ENCODE measurements at regions not wholly inside any gene's neighbourhood (a gene's known extent, or its start where the extent isn't known, plus 50 kb on each side); places are given as distances from the start of the nearest gene placed in this dataset.

DNA sequence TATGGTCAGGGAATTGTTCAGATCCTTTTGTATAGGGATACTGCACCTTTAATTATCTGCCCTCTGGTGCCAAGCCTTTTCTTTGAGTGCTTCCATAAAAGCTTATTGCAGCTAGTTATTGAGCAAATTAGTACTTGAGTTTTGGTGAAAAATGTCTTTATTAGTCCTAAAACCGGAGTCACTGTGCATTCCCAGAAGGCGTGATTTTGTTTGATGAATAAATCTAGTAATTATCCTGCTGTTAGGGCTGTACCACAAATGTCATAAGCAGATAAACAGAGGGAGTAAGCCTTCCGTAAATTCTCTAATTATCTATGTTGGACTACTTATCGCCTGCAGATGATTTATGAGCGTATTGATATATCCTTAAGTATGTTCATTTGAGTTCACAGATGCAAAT, 620.7 kb upstream of the ARRDC3 start:
- H3K27ac ChIP-seq = no peak overlapping the region
- WGBS, 2 donors (ENCODE audit: low coverage in 1 of 2) = 57 to 61% methylated on average over 2 to 5 of the region's 5 CpGs
- no peak overlapping the region for H3K4me3 ChIP-seq
- no peaks in the 10 kb centered on the region for H3K27me3 ChIP-seq
- in situ Hi-C loops (cut with MboI; ENCODE audit: low pct_ligation_motif_present in 1 of 4, low pct_unique_long_range_greater_than_20kb in 1 of 4, low sequenced_read_pairs in 3 of 4) = no loop called here
- no peaks in the 10 kb centered on the region for H3K9me3 ChIP-seq
- TF ChIP-seq EP300 (IDR thresholded peaks at IDR 0.05; ENCODE audit: low read depth) (no peak), POLR2A (IDR thresholded peaks at IDR 0.05) (no peak), POLR2AphosphoS5 (IDR thresholded peaks at IDR 0.05) (no peak)
- TF ChIP-seq, protein P1, sequence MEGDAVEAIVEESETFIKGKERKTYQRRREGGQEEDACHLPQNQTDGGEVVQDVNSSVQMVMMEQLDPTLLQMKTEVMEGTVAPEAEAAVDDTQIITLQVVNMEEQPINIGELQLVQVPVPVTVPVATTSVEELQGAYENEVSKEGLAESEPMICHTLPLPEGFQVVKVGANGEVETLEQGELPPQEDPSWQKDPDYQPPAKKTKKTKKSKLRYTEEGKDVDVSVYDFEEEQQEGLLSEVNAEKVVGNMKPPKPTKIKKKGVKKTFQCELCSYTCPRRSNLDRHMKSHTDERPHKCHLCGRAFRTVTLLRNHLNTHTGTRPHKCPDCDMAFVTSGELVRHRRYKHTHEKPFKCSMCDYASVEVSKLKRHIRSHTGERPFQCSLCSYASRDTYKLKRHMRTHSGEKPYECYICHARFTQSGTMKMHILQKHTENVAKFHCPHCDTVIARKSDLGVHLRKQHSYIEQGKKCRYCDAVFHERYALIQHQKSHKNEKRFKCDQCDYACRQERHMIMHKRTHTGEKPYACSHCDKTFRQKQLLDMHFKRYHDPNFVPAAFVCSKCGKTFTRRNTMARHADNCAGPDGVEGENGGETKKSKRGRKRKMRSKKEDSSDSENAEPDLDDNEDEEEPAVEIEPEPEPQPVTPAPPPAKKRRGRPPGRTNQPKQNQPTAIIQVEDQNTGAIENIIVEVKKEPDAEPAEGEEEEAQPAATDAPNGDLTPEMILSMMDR (IDR thresholded peaks at IDR 0.05) = no peak
- no peaks in the 10 kb centered on the region for H3K4me1 ChIP-seq
- H3K36me3 ChIP-seq = no peaks in the 10 kb centered on the region
- no peak for DNase-seq
- intact Hi-C loops (cut with DNase I; ENCODE audit: low total_unique reads) = no loop called here

DNA sequence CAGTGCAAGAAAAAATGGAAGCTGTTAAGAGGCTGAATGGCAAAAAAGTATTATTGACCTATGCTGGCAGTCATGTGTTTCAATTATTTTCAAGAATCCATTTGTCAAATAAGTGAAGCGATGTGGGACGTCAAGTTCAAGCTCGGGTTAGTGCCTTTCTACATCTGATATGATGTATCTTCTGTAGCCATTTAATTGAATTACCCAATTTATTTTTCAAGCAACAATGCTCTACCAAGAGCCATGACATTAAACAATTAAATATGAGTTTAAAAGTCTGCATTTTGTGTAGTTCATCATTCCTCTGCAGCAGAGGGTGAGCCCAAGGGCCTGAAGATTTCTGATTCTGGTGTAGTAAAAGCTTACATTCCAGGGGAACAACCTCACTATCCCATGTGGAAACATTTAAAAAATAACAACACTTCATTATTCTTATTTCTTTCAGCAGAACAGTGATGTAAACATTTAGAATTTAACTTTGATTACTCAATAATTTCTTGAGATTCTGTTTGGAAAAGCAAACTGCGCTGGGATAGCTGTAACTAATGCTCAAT, 619.7 kb upstream of the ARRDC3 start:
- TF ChIP-seq POLR2A (IDR thresholded peaks at IDR 0.05) = no peak
- TF ChIP-seq POLR2AphosphoS5 (IDR thresholded peaks at IDR 0.05) = no peak
- TF ChIP-seq, protein P1 (IDR thresholded peaks at IDR 0.05) = no peak
- TF ChIP-seq EP300 (IDR thresholded peaks at IDR 0.05; ENCODE audit: low read depth) = no peak
- Histone ChIP-seq H3K36me3 (no peaks in the 10 kb centered on the region), H3K27ac (no peak overlapping the region), H3K4me1 (no peaks in the 10 kb centered on the region), H3K9me3 (no peaks in the 10 kb centered on the region), H3K27me3 (no peaks in the 10 kb centered on the region), H3K4me3 (no peak overlapping the region)
- in situ Hi-C loops (cut with MboI; ENCODE audit: low pct_ligation_motif_present in 1 of 4, low pct_unique_long_range_greater_than_20kb in 1 of 4, low sequenced_read_pairs in 3 of 4) = no loop called here
- intact Hi-C loops (cut with DNase I; ENCODE audit: low total_unique reads) = no loop called here
- 80 to 82% methylated on average over 4 of the region's 4 CpGs for WGBS, 2 donors (ENCODE audit: low coverage in 1 of 2)
- DNase-seq = no peak

DNA sequence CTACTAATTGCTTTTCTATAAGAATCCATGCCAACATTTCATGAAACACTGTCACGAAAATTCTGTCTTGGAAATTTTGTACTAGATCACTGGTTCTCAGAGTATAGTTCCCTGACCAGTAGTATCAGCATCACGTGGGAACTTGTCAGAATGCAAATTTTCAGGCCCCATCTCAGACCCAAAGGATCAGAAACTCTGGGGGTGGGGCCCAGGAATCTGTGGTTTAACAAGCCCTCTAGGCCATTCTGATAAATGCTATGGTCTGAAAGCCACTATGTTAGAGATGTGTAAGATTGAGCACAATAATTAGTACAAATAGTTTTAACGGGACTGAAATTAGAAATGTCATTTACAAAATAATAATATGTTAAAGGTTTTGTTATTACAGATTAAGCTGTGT, 615.7 kb upstream of the ARRDC3 start:
- Histone ChIP-seq H3K4me1 (no peaks in the 10 kb centered on the region), H3K9me3 (no peaks in the 10 kb centered on the region), H3K27me3 (no peaks in the 10 kb centered on the region), H3K4me3 (no peak overlapping the region), H3K27ac (no peak overlapping the region), H3K36me3 (no peaks in the 10 kb centered on the region)
- intact Hi-C loops (cut with DNase I; ENCODE audit: low total_unique reads) (no loop called here), in situ Hi-C loops (cut with MboI; ENCODE audit: low pct_ligation_motif_present in 1 of 4, low pct_unique_long_range_greater_than_20kb in 1 of 4, low sequenced_read_pairs in 3 of 4) (no loop called here)
- 67 to 80% methylated on average over 2 to 3 of the region's 3 CpGs for WGBS, 2 donors (ENCODE audit: low coverage in 1 of 2)
- no peak for TF ChIP-seq POLR2AphosphoS5 (IDR thresholded peaks at IDR 0.05)
- TF ChIP-seq, protein P1 (IDR thresholded peaks at IDR 0.05) = no peak
- no peak for TF ChIP-seq POLR2A (IDR thresholded peaks at IDR 0.05)
- TF ChIP-seq EP300 (IDR thresholded peaks at IDR 0.05; ENCODE audit: low read depth) = no peak
- DNase-seq = no peak

DNA sequence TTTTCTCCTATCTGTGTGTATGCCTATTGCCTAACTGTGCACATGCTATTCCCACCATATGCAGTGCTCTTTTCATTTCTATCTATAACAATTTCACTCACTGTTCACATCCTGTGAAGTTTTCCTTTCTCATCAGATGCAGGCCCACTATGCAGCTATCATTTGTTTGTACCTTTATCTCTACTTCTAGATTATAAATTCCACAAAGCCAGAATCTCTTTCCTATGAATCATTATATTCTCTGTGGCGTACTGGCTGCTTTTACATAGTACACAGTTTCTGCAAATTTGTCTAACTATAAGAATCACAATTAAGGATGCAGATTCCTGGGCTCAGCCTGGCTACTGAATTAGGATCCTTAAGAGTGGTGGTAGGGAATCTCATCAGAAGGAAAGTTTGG, 600.8 kb upstream of the ARRDC3 start:
- no peak for DNase-seq
- Histone ChIP-seq H3K27me3 (no peaks in the 10 kb centered on the region), H3K9me3 (no peaks in the 10 kb centered on the region), H3K4me3 (no peak overlapping the region), H3K27ac (no peak overlapping the region), H3K4me1 (no peaks in the 10 kb centered on the region), H3K36me3 (no peaks in the 10 kb centered on the region)
- in situ Hi-C loops (cut with MboI; ENCODE audit: low pct_ligation_motif_present in 1 of 4, low pct_unique_long_range_greater_than_20kb in 1 of 4, low sequenced_read_pairs in 3 of 4) = no loop called here
- 71 to 79% methylated on average over 1 of the region's 1 CpG for WGBS, 2 donors (ENCODE audit: low coverage in 1 of 2)
- TF ChIP-seq EP300 (IDR thresholded peaks at IDR 0.05; ENCODE audit: low read depth) = no peak
- TF ChIP-seq, protein P1 (IDR thresholded peaks at IDR 0.05) = no peak
- TF ChIP-seq POLR2AphosphoS5 (IDR thresholded peaks at IDR 0.05) = no peak
- no peak for TF ChIP-seq POLR2A (IDR thresholded peaks at IDR 0.05)
- intact Hi-C loops (cut with DNase I; ENCODE audit: low total_unique reads) = no loop called here
